Epithelial cell of proximal tubule (primary cell): ENCODE measurements at regions not wholly inside any gene's neighbourhood (a gene's known extent, or its start where the extent isn't known, plus 50 kb on each side); places are given as distances from the start of the nearest gene placed in this dataset.

Source experiments
- DNase-seq: peaks from one replicate; pipeline ENCODE4 v3.0.0-alpha.2; 2011; ENCODE audit warnings: low read depth
- H3K4me3 ChIP-seq: 2 replicates; pipeline ENCODE4 v1.5.1; 2011; ENCODE audit warnings: low read depth, mild to moderate bottlenecking, low read length
- TF ChIP-seq, protein P1 (sequence below): conservative IDR thresholded peaks from 2 replicates; pipeline ENCODE4 v1.5.1; 2012; ENCODE audit warnings: low read depth, mild to moderate bottlenecking, low read length

DNA sequence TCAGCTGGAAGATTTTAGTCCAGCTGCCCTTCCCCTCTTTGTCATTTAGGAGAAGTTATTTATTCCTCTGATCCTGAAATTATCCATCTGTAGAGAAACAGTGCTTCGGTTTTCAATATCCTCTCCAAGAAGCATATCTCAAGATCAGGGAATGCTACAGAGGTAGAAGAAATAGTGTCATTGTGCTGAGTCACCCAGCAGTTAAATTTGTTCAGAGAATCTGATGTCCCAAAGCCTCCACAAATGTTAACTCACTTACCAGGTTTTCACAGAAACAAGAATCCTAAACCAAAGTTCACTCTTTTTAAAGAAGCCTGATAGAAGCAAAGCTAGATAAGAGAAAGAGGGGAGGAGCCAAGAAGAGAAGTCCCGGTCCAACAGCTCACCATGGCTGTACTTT is 480.7 kb upstream of the GYPC start:
- DNase-seq: no peak
- TF ChIP-seq, protein P1, sequence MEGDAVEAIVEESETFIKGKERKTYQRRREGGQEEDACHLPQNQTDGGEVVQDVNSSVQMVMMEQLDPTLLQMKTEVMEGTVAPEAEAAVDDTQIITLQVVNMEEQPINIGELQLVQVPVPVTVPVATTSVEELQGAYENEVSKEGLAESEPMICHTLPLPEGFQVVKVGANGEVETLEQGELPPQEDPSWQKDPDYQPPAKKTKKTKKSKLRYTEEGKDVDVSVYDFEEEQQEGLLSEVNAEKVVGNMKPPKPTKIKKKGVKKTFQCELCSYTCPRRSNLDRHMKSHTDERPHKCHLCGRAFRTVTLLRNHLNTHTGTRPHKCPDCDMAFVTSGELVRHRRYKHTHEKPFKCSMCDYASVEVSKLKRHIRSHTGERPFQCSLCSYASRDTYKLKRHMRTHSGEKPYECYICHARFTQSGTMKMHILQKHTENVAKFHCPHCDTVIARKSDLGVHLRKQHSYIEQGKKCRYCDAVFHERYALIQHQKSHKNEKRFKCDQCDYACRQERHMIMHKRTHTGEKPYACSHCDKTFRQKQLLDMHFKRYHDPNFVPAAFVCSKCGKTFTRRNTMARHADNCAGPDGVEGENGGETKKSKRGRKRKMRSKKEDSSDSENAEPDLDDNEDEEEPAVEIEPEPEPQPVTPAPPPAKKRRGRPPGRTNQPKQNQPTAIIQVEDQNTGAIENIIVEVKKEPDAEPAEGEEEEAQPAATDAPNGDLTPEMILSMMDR: no peak
- H3K4me3 ChIP-seq: no peak overlapping the region

DNA sequence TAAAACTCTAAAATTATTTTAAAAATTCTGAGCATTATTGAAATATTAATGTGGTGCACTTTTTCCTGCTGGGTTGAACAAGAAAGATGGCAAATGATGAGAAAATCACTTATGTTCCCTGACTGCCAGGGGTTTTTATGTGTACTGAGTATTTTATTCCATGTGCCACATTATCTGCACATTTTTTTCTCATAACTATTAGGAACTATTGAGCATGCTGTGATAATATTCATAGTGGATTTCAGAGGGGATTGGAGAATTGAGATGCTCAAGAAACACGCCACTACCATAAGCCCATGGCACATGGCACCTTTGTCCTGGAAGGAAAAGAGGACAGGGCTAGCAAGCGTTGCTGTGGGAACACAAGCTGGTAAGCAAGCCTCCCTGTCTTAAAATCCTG is 478.5 kb upstream of the GYPC start:
- TF ChIP-seq, protein P1: no peak
- no peak for DNase-seq
- no peak overlapping the region for H3K4me3 ChIP-seq

DNA sequence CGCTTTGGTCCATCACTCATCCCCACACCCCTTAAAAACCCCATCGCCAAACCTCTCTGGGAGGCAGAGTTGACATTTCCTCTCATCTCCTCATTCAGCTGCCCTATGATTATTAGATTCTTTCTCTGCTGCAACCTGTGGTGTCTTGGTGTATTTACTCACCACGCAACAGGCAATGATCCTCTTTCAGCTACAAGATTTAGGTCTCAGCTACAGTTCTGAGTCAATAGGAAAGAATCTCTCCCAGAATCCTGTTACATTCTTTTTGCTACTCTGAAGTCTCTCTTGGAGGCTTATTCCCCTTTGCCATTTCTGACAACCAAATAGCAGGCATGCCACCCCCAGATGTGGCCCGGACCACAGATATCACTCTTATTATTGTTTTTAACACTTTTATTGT is 468.3 kb upstream of the GYPC start:
- no peak for DNase-seq
- TF ChIP-seq, protein P1: no peak
- no peak overlapping the region for H3K4me3 ChIP-seq

DNA sequence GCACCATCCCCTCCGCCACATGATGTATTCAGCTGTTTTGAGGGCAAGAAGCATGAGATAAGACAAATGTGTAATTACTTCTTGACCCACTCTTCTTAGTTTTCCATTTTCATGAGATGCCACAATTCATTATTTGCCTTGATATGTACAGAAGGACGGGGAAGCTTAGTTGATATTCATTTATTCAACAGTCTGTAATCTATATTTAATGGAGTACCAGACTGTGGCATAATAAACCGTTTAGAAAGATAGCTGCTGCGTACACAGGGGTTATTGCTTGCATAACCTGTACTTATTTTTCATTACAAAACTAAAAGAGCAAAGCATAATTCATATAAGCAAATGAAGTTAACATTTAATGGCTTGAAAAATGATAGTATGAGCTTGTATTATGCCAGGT is 466.4 kb upstream of the GYPC start:
- TF ChIP-seq, protein P1: no peak
- DNase-seq: no peak
- no peak overlapping the region for H3K4me3 ChIP-seq

DNA sequence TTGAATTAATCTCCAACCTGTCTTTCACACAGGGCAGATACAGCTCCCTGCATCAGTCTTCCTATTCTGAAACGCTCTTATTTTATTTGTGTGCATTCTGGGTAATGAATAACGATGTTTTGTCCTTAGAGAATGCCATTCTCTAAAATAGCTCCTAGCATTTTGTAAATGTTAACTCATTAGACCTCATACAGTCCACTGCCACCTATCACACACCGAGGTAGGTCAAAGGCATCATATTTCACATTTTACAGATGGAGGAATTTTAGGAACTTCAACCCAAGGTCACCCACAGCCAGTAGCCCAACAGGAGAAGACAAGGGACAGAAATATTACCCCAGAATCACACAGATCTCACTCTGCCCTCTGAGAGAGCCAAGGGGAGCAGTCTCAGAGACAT is 455.4 kb upstream of the GYPC start:
- DNase-seq: no peak
- TF ChIP-seq, protein P1: no peak
- H3K4me3 ChIP-seq: no peak overlapping the region

DNA sequence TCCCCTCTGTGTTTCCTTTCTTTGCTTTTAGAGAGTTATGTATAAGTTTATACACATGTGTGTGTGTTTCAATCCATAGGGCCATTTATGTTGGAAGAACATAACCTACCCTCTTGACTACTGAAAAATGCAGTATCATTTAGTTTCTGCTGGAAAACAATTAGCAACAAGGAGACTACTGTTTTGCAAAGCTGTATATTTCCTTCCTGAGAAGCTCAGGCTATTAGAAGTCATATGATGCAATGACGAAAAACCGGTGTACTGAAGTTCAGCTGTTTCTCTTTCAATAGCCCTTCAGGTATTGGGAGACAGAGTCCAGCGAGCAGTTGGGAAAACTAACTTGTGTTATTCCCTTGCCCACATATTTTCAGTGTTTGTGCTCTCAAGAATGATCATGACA is 447.7 kb upstream of the GYPC start:
- no peak for DNase-seq
- no peak overlapping the region for H3K4me3 ChIP-seq
- TF ChIP-seq, protein P1: no peak

DNA sequence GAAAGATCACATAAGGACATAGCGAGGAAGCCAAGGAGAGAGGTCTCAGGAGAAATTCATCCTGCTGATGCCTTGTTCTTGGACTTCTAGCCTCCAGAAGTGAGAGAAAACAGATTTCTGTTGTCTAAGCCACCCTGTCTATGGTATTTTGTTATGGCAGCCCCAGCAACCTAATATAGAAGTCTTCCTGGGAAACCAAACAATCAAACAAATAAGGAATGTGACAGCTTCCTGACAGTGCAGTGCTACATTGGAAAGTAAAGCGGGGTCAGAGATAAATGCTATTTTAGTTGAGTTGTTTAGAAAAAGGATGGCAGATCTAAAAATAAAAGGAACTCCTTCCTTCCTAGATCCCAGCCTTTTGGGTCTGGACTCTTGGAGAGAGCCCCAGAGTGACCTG is 443.2 kb upstream of the GYPC start:
- no peak for DNase-seq
- no peak overlapping the region for H3K4me3 ChIP-seq
- TF ChIP-seq, protein P1: no peak
